HG02610 (cell line): ENCODE measurements at regions not wholly inside any gene's neighbourhood (a gene's known extent, or its start where the extent isn't known, plus 50 kb on each side); places are given as distances from the start of the nearest gene placed in this dataset.
A peak's percentile ranks its signal among the peaks of the same experiment; 100 is the strongest.
"Not testable (repeated sequence)": the region's sequence is repeated elsewhere in the genome, so short reads cannot be mapped to it uniquely, and the experiment has no call there.

Experiments
- ATAC-seq: cut with Tn5 transposase; IDR thresholded peaks from one replicate; pipeline ENCODE4 v1.9.1; 2021; ENCODE audit warnings: mild to moderate bottlenecking, moderate library complexity; ENCODE audit not compliant: unreplicated experiment

- no peak for ATAC-seq
Measured at GRCh38 chr5:91243852-91244251, 139.3 kb downstream of the ARRDC3 start.

- ATAC-seq, result no peak
Measured at GRCh38 chr5:91243286-91243685, 139.8 kb downstream of the ARRDC3 start.

GRCh38 chr5:91241460-91241859 lies 141.7 kb downstream of the ARRDC3 start:
- not testable (repeated sequence) for ATAC-seq

GRCh38 chr5:91240175-91240574 lies 142.9 kb downstream of the ARRDC3 start:
- no peak for ATAC-seq

DNA sequence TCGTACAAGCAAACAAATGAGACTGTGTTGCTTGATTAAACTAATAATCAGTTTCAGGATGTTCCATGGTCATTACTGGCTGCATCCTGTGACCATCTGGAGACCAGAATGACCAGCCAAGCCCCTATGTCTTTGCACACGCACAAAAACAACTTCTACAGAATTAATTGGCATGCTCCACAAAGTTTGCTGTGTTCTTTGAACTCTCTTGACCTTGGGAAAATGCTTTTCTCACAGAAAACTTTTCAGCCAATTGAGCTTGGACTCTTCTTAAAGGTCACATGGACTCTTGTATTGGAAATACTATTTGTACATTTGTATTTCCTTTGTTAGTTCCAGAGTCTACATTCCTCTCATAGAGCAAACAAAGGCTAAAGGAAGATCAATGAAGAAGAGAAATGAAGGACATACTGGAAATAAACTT lies 147.8 kb downstream of the ARRDC3 start:
- ATAC-seq, result no peak

- ATAC-seq, result no peak
Measured at GRCh38 chr5:91232523-91232922, 150.6 kb downstream of the ARRDC3 start.

DNA sequence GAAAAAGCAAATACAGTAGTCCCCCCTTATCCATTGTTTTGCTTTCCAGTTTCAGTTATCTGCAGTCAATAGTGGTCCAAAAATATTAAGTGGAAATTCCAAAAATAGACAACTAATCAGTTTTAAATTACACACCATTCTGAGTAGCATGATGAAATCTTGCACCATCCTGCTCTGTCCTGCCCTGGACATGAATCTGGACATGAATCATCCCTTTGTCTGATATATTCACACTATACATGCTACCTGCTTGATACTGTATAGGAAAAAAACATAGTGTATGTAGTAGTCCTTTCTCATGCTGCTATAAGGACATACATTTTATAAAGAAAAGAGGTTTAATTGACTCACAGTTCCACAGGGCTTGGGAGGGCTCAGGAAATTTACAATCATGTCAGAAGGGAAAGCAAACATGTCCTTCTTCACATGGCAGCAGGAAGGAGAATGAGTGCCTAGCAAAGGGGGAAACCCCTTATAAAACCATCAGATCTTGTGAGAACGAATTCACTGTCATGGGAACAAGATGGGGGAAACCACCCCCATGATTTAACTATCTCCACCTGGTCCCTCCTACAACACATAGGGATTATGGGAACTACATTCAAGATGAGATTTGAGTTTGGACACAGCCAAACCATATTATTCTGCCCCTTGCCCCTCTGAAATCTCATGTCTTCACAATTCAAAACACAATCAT lies 153.9 kb downstream of the ARRDC3 start:
- ATAC-seq, result no peak

- ATAC-seq, result no peak
Measured at GRCh38 chr5:91228188-91228587, 154.9 kb downstream of the ARRDC3 start.

- ATAC-seq, result peak; percentile 73
Measured at GRCh38 chr5:91225848-91226686, 157.1 kb downstream of the ARRDC3 start.

- ATAC-seq, result no peak
Measured at GRCh38 chr5:91224969-91225368, 158.1 kb downstream of the ARRDC3 start.

DNA sequence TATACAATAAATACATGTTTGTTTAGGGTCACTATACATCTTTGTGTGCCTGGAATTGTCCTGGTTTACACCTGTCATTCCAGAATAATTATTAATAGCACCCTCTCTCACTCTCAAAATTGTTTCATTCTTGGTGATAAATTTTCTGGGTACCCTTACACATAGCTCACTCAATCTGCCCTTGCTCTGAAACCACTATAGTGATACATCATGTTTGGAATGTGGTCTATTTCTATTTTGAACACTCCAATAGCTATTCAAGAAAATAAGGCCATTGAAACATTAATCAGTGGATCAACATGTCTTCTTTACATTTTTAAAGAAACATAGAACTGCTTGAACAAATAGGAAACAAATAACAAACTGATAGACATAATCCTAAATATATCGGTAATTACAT lies 158.7 kb downstream of the ARRDC3 start:
- no peak for ATAC-seq

DNA sequence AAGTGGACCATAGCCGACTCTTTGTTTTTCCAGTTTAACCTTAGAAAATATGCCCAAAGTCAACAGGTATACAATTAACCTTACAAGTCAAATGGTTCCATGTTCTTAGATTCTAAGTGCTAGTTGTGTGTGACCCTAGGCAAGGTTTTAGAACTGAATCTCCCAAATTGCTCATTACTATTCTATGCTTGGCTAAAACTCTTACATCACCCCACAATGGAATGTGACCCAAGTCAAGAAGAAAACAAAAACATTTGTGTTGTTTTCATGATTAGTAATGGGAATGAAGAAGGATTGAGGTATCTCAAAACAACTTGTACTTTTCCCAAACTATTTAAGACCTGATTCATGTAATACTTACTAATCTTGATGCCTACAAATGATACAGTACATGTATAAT lies 159.2 kb downstream of the ARRDC3 start:
- no peak for ATAC-seq

- no peak for ATAC-seq
Measured at GRCh38 chr5:91222482-91222881, 160.6 kb downstream of the ARRDC3 start.

DNA sequence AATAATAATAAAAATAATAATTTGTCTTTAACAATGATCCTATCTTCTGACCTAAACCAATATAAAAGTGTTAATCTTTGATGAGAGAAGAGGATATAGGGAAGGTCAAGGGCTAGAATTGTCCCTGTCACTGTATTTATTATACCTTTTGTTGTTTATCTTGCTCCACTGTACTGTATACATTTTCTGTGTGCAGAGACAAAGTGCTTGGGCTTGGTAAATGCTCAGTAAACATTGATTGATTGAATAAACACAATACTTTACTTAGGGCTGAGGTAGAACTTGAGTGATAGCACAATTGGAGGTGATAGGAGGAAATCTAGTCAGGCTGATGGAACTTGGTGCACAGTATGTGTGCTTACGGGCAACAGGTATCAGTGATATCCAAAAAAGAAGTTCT lies 161.2 kb downstream of the ARRDC3 start:
- no peak for ATAC-seq

- ATAC-seq, result no peak
Measured at GRCh38 chr5:91219803-91220371, 163.2 kb downstream of the ARRDC3 start.

GRCh38 chr5:91219091-91219802 lies 163.9 kb downstream of the ARRDC3 start:
- no peak for ATAC-seq

DNA sequence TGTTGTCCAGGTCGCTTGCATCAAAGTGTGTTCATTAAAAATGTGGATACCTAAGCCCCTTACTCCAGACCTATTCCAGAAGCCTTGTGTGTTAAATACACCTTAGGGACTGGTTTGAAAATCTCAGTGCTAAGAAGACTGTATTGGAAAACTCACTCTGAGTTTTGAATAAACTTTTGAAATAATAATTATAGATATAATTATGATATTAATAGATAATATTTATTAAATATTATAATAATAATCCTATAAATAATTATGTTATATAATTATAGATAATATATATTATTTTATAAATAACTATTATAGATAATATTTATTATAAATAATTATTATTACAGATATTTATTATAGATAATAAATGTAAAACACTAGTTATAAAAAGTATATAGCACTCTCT lies 165.3 kb downstream of the ARRDC3 start:
- no peak for ATAC-seq

- ATAC-seq, result no peak
Measured at GRCh38 chr5:91214571-91214970, 168.5 kb downstream of the ARRDC3 start.
